ENCODE measurements at regions not wholly inside any gene's neighbourhood (a gene's known extent, or its start where the extent isn't known, plus 50 kb on each side); places are given as distances from the start of the nearest gene placed in this dataset.

DNA sequence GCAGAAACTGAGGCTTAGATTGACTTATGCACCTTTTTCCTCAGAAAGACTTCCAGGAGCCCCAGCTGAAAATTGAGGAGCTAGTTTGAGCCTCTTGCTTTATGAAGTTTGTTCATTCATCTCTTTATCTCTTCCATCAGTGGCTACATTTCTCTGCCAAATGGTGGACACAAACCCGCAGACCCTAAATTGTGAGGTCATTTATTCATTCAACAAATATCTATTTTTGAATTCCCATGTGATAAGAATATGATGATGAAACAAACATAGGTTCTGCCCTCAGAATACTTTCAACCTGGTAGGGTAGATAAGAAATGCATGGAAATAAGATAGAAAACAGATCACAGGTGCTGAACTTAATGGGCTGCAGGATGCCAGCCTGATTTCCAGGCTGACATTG is 309.4 kb downstream of the TNS1 start:
- TF ChIP-seq, protein P1, sequence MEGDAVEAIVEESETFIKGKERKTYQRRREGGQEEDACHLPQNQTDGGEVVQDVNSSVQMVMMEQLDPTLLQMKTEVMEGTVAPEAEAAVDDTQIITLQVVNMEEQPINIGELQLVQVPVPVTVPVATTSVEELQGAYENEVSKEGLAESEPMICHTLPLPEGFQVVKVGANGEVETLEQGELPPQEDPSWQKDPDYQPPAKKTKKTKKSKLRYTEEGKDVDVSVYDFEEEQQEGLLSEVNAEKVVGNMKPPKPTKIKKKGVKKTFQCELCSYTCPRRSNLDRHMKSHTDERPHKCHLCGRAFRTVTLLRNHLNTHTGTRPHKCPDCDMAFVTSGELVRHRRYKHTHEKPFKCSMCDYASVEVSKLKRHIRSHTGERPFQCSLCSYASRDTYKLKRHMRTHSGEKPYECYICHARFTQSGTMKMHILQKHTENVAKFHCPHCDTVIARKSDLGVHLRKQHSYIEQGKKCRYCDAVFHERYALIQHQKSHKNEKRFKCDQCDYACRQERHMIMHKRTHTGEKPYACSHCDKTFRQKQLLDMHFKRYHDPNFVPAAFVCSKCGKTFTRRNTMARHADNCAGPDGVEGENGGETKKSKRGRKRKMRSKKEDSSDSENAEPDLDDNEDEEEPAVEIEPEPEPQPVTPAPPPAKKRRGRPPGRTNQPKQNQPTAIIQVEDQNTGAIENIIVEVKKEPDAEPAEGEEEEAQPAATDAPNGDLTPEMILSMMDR (optimal IDR thresholded peaks at IDR 0.05 in 1 of 3, IDR thresholded peaks at IDR 0.05 in 1 of 3, conservative IDR thresholded peaks at IDR 0.05 in 1 of 3; ENCODE audit: extremely low read depth in 1 of 3, insufficient read depth in 2 of 3, low read length in 3 of 3): no peak
- no peak for TF ChIP-seq EZH2 (IDR thresholded peaks at IDR 0.05; ENCODE audit: low read length)

All from keratinocyte (primary cell).